ENCODE measurements at regions not wholly inside any gene's neighbourhood (a gene's known extent, or its start where the extent isn't known, plus 50 kb on each side); places are given as distances from the start of the nearest gene placed in this dataset.
"Not testable (repeated sequence)": the region's sequence is repeated elsewhere in the genome, so short reads cannot be mapped to it uniquely, and the experiment has no call there.

DNA sequence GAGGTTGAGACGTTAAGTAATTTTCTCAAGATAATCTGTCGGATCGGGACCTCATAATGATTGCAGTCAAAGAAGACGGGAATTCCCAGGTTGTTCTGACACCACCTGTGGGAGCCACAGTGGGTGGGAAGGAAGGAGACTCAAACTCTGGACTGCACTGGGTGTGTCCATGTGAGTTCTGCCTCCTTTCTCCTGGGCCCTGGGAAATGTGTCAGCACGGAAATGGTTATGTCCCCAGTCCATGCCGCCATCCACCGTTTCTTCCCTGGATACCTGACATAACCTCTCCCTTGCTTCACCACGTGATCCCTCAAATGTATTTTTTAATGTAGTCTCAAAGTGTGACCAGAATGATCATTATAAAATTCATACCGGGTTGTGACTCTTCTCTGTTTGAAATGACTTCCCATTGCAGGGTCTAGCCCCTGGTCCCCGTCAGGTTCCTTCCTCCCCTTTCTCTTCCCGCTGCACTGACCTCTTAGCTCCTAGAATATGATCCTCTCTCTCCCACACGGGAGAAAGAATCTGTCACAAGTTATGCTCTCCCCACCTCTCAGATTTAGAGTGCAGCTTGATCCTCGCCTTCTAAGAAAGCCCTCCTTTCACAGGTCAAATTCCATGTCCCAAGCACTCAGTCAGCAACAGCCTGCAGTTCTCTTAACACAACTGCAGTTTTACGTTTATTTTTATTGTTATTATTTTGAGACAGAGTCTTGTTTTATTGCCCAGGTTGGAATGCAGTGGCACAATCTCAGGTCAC, 820.0 kb upstream of the EEF2KMT start:
- ChIA-PET CTCF (no interaction called here), POLR2A (no interaction called here)
- no peak for DNase-seq (ENCODE audit: extremely low spot score)
- TF ChIP-seq, protein P1, sequence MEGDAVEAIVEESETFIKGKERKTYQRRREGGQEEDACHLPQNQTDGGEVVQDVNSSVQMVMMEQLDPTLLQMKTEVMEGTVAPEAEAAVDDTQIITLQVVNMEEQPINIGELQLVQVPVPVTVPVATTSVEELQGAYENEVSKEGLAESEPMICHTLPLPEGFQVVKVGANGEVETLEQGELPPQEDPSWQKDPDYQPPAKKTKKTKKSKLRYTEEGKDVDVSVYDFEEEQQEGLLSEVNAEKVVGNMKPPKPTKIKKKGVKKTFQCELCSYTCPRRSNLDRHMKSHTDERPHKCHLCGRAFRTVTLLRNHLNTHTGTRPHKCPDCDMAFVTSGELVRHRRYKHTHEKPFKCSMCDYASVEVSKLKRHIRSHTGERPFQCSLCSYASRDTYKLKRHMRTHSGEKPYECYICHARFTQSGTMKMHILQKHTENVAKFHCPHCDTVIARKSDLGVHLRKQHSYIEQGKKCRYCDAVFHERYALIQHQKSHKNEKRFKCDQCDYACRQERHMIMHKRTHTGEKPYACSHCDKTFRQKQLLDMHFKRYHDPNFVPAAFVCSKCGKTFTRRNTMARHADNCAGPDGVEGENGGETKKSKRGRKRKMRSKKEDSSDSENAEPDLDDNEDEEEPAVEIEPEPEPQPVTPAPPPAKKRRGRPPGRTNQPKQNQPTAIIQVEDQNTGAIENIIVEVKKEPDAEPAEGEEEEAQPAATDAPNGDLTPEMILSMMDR (IDR thresholded peaks at IDR 0.05; ENCODE audit: control extremely low read depth, extremely low read depth, low read depth, missing control alignments) = no peak

DNA sequence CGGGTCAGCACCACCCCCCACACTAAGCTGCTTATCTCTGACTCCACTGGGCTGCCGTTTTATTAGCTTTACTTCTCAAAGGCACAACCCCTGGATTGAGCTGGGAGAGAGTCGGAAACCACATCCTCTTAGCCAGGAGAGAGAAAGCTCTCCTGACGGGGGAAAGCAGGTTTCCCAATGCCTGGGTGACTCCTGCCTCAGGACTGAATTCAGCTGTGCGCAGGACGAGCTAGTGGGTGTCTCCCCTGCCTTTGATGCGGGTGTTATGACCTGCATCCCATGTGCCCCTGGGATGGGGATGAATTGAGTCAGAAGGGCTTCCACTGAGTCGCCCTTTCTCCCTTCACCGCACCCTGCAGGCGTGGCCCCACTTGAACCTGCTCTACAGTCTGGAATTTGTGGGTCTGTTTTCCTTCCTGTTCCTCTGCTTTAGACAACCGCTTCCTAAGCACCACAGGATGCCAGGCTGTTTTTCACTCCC, 819.2 kb upstream of the EEF2KMT start:
- DNase-seq (ENCODE audit: extremely low spot score) = no peak
- CTCF ChIA-PET = interaction anchor here (1.8 kb wide), 1 partner anchor 12 kb away, joined by 5 read pairs; no protein-coding TSS in a partner anchor
- TF ChIP-seq, protein P1 (IDR thresholded peaks at IDR 0.05; ENCODE audit: control extremely low read depth, extremely low read depth, low read depth, missing control alignments) = no peak
- POLR2A ChIA-PET = no interaction called here

DNA sequence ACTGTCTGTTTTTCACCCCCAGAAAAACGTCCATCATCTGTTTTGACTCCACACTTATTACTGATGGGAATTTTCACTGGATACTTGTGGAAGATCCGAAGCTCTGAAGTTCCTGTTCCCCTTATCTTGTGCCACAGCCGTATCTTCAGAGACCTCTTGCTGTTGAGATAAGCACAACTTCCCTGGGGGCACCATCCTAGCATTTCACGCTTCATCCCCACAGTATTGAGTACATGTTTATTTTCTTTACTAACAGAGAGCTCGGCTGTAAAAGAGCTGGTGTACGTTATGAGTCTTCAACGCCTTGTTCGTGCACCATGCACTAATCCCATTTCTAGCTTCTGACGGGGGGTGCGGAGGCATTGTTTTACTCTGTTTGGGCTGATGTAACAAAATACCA, 813.6 kb upstream of the EEF2KMT start:
- ChIA-PET CTCF (no interaction called here), POLR2A (no interaction called here)
- no peak for DNase-seq (ENCODE audit: extremely low spot score)
- TF ChIP-seq, protein P1 (IDR thresholded peaks at IDR 0.05; ENCODE audit: control extremely low read depth, extremely low read depth, low read depth, missing control alignments) = no peak

DNA sequence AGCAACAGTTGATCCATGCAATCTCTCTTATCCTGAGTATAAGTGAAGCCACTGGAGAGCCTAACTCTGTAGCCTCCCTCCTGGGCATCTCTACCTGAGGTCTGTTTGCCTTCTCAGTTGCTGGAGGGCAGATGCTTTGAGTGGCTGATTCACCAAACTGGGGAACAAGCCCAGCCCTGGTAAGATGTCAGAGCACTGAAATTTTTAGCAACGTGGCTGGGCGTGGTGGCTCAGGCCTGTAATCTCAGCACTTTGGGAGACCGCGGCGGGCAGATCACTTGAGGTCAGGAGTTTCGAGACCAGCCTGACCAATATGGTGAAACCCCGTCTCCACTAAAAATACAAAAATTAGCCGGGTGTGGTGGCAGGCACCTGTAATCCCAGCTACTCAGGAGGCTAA, 812.0 kb upstream of the EEF2KMT start:
- CTCF ChIA-PET; POLR2A ChIA-PET; DNase-seq (ENCODE audit: extremely low spot score): not testable (repeated sequence)

DNA sequence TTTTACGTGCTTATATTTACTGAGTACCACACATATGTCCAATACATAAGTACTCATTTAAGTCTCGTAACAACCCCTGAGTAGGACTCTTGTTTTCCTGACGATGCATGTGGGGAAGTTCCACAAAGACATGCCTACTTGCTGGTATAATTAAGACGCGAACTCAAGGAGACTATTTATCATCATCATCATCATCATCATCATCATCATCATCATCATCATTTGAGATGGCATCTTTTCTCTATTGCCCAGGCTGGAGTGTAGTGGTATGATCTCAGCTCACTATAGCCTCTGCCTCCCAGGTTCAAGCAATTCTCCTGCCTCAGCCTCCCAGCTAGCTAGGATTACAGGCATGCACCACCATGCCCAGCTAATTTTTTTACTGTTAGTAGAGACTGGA, 809.9 kb upstream of the EEF2KMT start:
- TF ChIP-seq, protein P1 (IDR thresholded peaks at IDR 0.05; ENCODE audit: control extremely low read depth, extremely low read depth, low read depth, missing control alignments) = no peak
- ChIA-PET CTCF (no interaction called here), POLR2A (no interaction called here)
- no peak for DNase-seq (ENCODE audit: extremely low spot score)

DNA sequence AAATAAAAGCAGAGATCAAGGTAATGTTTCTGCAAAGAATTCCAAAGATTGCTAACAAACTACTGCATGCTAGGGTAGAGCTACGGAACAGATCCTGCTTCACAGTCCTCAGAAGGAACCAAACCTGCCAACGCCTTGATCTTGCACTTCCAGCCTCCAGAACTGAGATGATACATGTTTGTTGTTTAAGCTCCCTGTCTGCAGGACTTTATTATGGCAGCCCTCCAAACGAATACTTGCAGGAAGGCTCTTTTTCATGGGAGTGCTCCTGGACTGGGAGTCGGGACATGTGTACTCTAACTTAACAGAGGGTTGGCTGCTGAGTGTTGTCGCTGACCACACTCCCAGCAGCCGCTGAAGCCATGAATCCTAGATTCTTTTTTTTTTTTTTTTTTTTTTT, 808.8 kb upstream of the EEF2KMT start:
- CTCF ChIA-PET = no interaction called here
- no peak for DNase-seq (ENCODE audit: extremely low spot score)
- POLR2A ChIA-PET = no interaction called here
- TF ChIP-seq, protein P1 (IDR thresholded peaks at IDR 0.05; ENCODE audit: control extremely low read depth, extremely low read depth, low read depth, missing control alignments) = no peak

DNA sequence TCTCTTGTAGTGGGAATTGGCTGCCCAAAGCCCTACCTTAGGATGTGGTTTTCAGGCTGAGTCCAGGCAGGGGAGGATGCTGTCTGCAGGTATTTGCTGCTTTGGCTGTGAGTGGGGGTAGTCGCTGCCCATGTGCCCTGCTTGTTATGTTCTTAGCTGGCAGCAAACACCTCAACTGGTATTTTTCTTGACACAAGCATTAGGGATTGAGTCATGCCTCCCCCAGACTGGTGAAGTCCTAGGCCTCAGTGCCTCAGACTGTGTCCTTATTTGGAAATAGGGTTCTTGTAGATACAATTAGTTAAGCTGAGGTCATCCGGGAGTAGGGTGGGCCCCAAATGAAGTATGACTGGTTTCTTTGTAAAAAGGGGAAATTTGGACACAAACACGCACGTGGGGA, 808.3 kb upstream of the EEF2KMT start:
- POLR2A ChIA-PET = no interaction called here
- TF ChIP-seq, protein P1 (IDR thresholded peaks at IDR 0.05; ENCODE audit: control extremely low read depth, extremely low read depth, low read depth, missing control alignments) = no peak
- CTCF ChIA-PET = no interaction called here

More for the DNA sequence above, 808.3 kb upstream of the EEF2KMT start:
- DNase-seq (ENCODE audit: extremely low spot score) = no peak
